GM18498 (cell line): ENCODE measurements at regions not wholly inside any gene's neighbourhood (a gene's known extent, or its start where the extent isn't known, plus 50 kb on each side); places are given as distances from the start of the nearest gene placed in this dataset.
"Not testable (repeated sequence)": the region's sequence is repeated elsewhere in the genome, so short reads cannot be mapped to it uniquely, and the experiment has no call there.

Source experiments
- ATAC-seq: cut with Tn5 transposase; IDR thresholded peaks from one replicate; pipeline ENCODE4 v1.9.1; 2021; ENCODE audit warnings: mild to moderate bottlenecking, moderate library complexity; ENCODE audit not compliant: unreplicated experiment

- no peak for ATAC-seq
Observed at GRCh38 chr16:77057161-77057774, 133.7 kb upstream of the MON1B start.

- ATAC-seq = no peak
Observed at GRCh38 chr16:77059446-77059845, 131.5 kb upstream of the MON1B start.

- no peak for ATAC-seq
Observed at GRCh38 chr16:77060614-77061013, 130.4 kb upstream of the MON1B start.

GRCh38 chr16:77062878-77063675, 127.9 kb upstream of the MON1B start:
- no peak for ATAC-seq

GRCh38 chr16:77063676-77064016, 127.3 kb upstream of the MON1B start:
- no peak for ATAC-seq

GRCh38 chr16:77064037-77064436, 127.0 kb upstream of the MON1B start:
- ATAC-seq = no peak

GRCh38 chr16:77066896-77067496, 124.0 kb upstream of the MON1B start:
- no peak for ATAC-seq

GRCh38 chr16:77067900-77068299, 123.1 kb upstream of the MON1B start:
- no peak for ATAC-seq

GRCh38 chr16:77068402-77068801, 122.6 kb upstream of the MON1B start:
- no peak for ATAC-seq

- ATAC-seq = no peak
Observed at GRCh38 chr16:77069929-77070328, 121.1 kb upstream of the MON1B start.

GRCh38 chr16:77070683-77071082, 120.3 kb upstream of the MON1B start:
- ATAC-seq = no peak

- no peak for ATAC-seq
Observed at GRCh38 chr16:77076839-77077238, 114.2 kb upstream of the MON1B start.

GRCh38 chr16:77077256-77077922, 113.6 kb upstream of the MON1B start:
- ATAC-seq = no peak

- no peak for ATAC-seq
Observed at GRCh38 chr16:77085981-77086380, 105.0 kb upstream of the MON1B start.

- ATAC-seq = no peak
Observed at GRCh38 chr16:77090062-77090461, 100.9 kb upstream of the MON1B start.

- no peak for ATAC-seq
Observed at GRCh38 chr16:77093309-77093708, 97.7 kb upstream of the MON1B start.

GRCh38 chr16:77093999-77094398, 97.0 kb upstream of the MON1B start:
- no peak for ATAC-seq

GRCh38 chr16:77111056-77111565, 79.9 kb upstream of the MON1B start:
- no peak for ATAC-seq

- no peak for ATAC-seq
Observed at GRCh38 chr16:77112746-77113145, 78.2 kb upstream of the MON1B start.

- no peak for ATAC-seq
Observed at GRCh38 chr16:77113835-77114234, 77.2 kb upstream of the MON1B start.

- not testable (repeated sequence) for ATAC-seq
Observed at GRCh38 chr16:77114361-77114760, 76.6 kb upstream of the MON1B start.

GRCh38 chr16:77116856-77117255, 74.1 kb upstream of the MON1B start:
- no peak for ATAC-seq
